ENCODE measurements at regions not wholly inside any gene's neighbourhood (a gene's known extent, or its start where the extent isn't known, plus 50 kb on each side); places are given as distances from the start of the nearest gene placed in this dataset.
"Not testable (repeated sequence)": the region's sequence is repeated elsewhere in the genome, so short reads cannot be mapped to it uniquely, and the experiment has no call there.

- peaks cover 10% of the 10 kb centered on the region for H3K9me3 ChIP-seq (ENCODE audit: severe bottlenecking)
- DNase-seq, result no peak
- no peak overlapping the region for H3K27ac ChIP-seq
- no peak for TF ChIP-seq CTCF (IDR thresholded peaks at IDR 0.05; ENCODE audit: low read depth, low read length)
- H3K4me3 ChIP-seq (ENCODE audit: low read depth, low read length), result no peak overlapping the region
- no peaks in the 10 kb centered on the region for H3K36me3 ChIP-seq
- peaks cover 6% of the 10 kb centered on the region for H3K27me3 ChIP-seq (ENCODE audit: insufficient read depth, low read depth, severe bottlenecking)
Measured at GRCh38 chr14:105605464-105606304, 79.3 kb downstream of the TMEM121 start.

DNA sequence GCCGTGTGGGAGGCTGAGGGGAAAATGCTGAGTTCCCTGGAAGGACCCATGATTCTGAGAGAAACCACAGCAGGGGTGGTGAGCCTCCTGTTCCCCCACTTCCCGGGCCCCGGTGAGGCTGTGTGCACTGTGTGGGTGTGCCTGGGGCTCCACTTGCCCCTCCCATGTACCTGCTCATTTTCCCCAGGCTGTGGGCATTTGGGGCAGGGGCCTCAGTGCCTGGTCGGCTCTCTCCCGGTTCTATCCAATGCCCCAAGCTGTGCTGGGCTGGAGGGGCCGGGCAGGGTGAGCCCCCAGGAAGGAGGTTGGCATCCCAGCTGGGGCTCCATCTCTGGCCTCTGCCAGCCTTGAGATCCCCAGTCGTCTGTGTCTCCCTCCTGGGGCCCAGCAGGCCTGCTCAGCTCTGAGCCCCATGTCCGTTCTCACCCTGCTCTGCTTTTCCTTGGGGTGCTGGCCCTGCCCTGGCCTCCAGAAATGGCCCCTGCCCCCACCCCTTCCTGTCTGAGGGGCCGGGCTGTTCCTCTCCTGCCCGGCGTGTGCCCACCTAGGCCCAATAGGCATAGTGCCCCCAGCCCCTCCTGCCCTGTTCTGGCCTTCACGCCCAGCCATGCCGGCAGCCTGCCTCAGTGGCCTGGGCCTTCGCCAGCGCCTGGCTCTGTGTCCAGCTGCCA lies 80.1 kb downstream of the TMEM121 start:
- DNase-seq; H3K27ac ChIP-seq; H3K9me3 ChIP-seq (ENCODE audit: severe bottlenecking); H3K27me3 ChIP-seq (ENCODE audit: insufficient read depth, low read depth, severe bottlenecking); H3K4me3 ChIP-seq (ENCODE audit: low read depth, low read length); H3K36me3 ChIP-seq: not testable (repeated sequence)

DNA sequence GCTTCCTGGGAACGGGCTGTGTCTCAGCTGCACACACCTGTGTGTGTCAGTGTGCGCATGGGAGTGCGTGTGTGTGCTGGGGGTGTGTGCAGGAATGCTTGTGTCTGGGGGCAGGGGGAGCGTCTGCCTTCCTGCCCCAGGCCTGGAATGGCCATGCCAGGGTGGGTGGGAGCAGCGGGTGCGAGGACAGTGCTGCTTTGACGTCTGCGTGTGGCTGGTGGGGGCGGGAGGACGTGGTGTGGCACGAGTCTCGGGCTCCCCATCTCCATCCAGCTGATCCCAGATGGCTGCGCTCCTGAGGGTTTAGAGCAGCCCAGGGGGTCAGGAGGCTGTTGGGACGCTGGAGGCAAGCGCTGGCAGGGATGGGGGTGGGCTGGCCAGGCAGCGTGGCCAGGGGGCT lies 80.6 kb downstream of the TMEM121 start:
- H3K27me3 ChIP-seq (ENCODE audit: insufficient read depth, low read depth, severe bottlenecking); DNase-seq: not testable (repeated sequence)

GRCh38 chr14:105614987-105615386 lies 88.6 kb downstream of the TMEM121 start:
- DNase-seq; H3K27ac ChIP-seq; H3K9me3 ChIP-seq (ENCODE audit: severe bottlenecking); H3K4me3 ChIP-seq (ENCODE audit: low read depth, low read length); H3K36me3 ChIP-seq: not testable (repeated sequence)
- H3K27me3 ChIP-seq (ENCODE audit: insufficient read depth, low read depth, severe bottlenecking), result peaks cover 13% of the 10 kb centered on the region

More for the DNA sequence above, 80.6 kb downstream of the TMEM121 start:
- H3K4me3 ChIP-seq (ENCODE audit: low read depth, low read length); H3K27ac ChIP-seq; H3K9me3 ChIP-seq (ENCODE audit: severe bottlenecking); H3K36me3 ChIP-seq: not testable (repeated sequence)

DNA sequence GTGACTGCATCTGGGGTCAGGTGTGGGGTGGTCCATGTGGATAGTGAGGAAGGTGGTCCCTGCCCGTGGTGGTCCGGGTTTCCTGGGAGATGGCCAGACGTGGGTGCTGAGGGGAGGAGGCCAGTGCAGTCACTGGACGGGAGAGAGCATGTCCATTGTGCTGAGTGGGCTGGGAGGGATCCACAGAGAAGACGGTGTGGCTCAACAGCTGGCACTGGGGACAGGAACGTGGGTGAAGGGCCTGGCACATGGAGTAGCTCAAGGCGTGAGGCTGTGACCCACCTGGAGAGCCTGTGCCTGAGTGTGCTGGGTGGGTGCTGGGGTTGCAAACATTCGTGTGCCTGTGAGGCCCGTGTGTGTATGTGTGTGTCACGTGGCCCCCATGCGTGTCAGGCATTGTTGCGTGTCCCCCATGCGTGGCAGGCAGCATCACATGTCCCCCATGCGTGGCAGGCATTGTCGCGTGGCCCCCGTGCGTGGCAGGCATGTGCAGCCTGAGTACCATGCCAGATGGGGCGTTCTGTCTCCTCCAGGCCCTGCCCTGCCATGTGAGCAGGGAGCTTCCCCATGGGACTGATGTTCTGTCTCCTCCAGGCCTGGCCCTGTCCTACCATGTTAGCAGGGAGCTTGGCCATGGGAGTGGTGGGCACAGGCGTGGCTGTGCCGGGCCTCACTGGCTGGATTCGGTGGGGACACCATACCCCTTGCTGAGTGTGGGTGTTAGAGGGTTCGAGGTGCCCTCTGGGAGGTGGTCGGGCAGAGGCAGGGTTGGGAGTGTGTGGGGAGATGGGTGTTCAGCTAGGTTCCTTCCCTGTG lies 89.8 kb downstream of the TMEM121 start:
- H3K27ac ChIP-seq; H3K36me3 ChIP-seq; H3K9me3 ChIP-seq (ENCODE audit: severe bottlenecking); H3K4me3 ChIP-seq (ENCODE audit: low read depth, low read length); DNase-seq: not testable (repeated sequence)
- peaks cover 13% of the 10 kb centered on the region for H3K27me3 ChIP-seq (ENCODE audit: insufficient read depth, low read depth, severe bottlenecking)

- no peak overlapping the region for H3K27ac ChIP-seq
- no peak for DNase-seq
- no peak overlapping the region for H3K4me3 ChIP-seq (ENCODE audit: low read depth, low read length)
- H3K9me3 ChIP-seq (ENCODE audit: severe bottlenecking), result peaks cover 4% of the 10 kb centered on the region
- no peak for TF ChIP-seq CTCF (IDR thresholded peaks at IDR 0.05; ENCODE audit: low read depth, low read length)
- H3K27me3 ChIP-seq (ENCODE audit: insufficient read depth, low read depth, severe bottlenecking), result peaks cover 13% of the 10 kb centered on the region
- no peaks in the 10 kb centered on the region for H3K36me3 ChIP-seq
Measured at GRCh38 chr14:105616802-105617192, 90.4 kb downstream of the TMEM121 start.

- Histone ChIP-seq H3K27ac (no peak overlapping the region), H3K36me3 (no peaks in the 10 kb centered on the region), H3K9me3 (ENCODE audit: severe bottlenecking) (peaks cover 4% of the 10 kb centered on the region), H3K4me3 (ENCODE audit: low read depth, low read length) (no peak overlapping the region), H3K27me3 (ENCODE audit: insufficient read depth, low read depth, severe bottlenecking) (peaks cover 13% of the 10 kb centered on the region)
- DNase-seq, result no peak
- no peak for TF ChIP-seq CTCF (IDR thresholded peaks at IDR 0.05; ENCODE audit: low read depth, low read length)
Measured at GRCh38 chr14:105617201-105617777, 90.9 kb downstream of the TMEM121 start.

- H3K9me3 ChIP-seq (ENCODE audit: severe bottlenecking); H3K4me3 ChIP-seq (ENCODE audit: low read depth, low read length); H3K27ac ChIP-seq; DNase-seq; H3K36me3 ChIP-seq: not testable (repeated sequence)
- peaks cover 13% of the 10 kb centered on the region for H3K27me3 ChIP-seq (ENCODE audit: insufficient read depth, low read depth, severe bottlenecking)
Measured at GRCh38 chr14:105617805-105618204, 91.4 kb downstream of the TMEM121 start.

DNA sequence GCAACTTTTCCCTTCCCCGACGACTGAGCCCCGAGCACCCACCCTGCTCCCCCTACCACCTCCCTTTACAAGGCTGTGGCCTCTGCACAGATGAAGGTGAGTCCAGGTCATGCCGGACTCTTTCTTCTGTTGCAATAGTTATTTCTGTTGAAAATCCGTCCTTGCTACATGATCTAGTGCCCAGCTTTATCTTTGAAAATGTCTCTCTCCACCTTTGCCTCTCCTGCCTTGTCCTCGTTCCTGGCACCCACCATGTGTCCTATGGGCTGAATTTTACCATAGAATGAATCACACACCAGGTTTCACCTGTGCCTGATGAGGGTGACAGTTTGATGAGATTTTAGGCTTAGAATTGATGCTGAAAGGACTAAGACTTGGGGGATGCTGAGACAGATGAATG lies 92.9 kb downstream of the TMEM121 start:
- H3K9me3 ChIP-seq (ENCODE audit: severe bottlenecking); H3K27ac ChIP-seq; DNase-seq; H3K4me3 ChIP-seq (ENCODE audit: low read depth, low read length); H3K36me3 ChIP-seq: not testable (repeated sequence)
- peaks cover 15% of the 10 kb centered on the region for H3K27me3 ChIP-seq (ENCODE audit: insufficient read depth, low read depth, severe bottlenecking)

GRCh38 chr14:105620178-105620864 lies 93.9 kb downstream of the TMEM121 start:
- H3K27me3 ChIP-seq (ENCODE audit: insufficient read depth, low read depth, severe bottlenecking), result peaks cover 22% of the 10 kb centered on the region
- H3K36me3 ChIP-seq; H3K27ac ChIP-seq; H3K9me3 ChIP-seq (ENCODE audit: severe bottlenecking); H3K4me3 ChIP-seq (ENCODE audit: low read depth, low read length); DNase-seq: not testable (repeated sequence)
